RKO (cell line): ENCODE measurements at regions not wholly inside any gene's neighbourhood (a gene's known extent, or its start where the extent isn't known, plus 50 kb on each side); places are given as distances from the start of the nearest gene placed in this dataset.

Source experiments
- DNase-seq: peaks from one replicate; pipeline ENCODE4 v3.0.0-alpha.2; 2016; ENCODE audit warnings: low spot score

- DNase-seq = no peak
Measured at GRCh38 chr5:56512313-56512996, 279.3 kb upstream of the ANKRD55 start.

- DNase-seq = no peak
Measured at GRCh38 chr5:56511326-56511841, 278.3 kb upstream of the ANKRD55 start.

- DNase-seq = no peak
Measured at GRCh38 chr5:56508249-56508648, 275.1 kb upstream of the ANKRD55 start.

- DNase-seq = no peak
Measured at GRCh38 chr5:56507351-56507930, 274.3 kb upstream of the ANKRD55 start.

- no peak for DNase-seq
Measured at GRCh38 chr5:56506211-56506965, 273.3 kb upstream of the ANKRD55 start.

- DNase-seq = no peak
Measured at GRCh38 chr5:56503929-56504328, 270.8 kb upstream of the ANKRD55 start.

GRCh38 chr5:56501781-56502557, 268.8 kb upstream of the ANKRD55 start:
- no peak for DNase-seq

GRCh38 chr5:56499901-56500300, 266.8 kb upstream of the ANKRD55 start:
- DNase-seq = no peak

GRCh38 chr5:56499491-56499890, 266.4 kb upstream of the ANKRD55 start:
- DNase-seq = no peak

GRCh38 chr5:56498759-56499395, 265.7 kb upstream of the ANKRD55 start:
- DNase-seq = no peak

GRCh38 chr5:56496581-56497063, 263.5 kb upstream of the ANKRD55 start:
- no peak for DNase-seq

- no peak for DNase-seq
Measured at GRCh38 chr5:56494300-56494731, 261.2 kb upstream of the ANKRD55 start.

- no peak for DNase-seq
Measured at GRCh38 chr5:56493766-56494165, 260.6 kb upstream of the ANKRD55 start.

GRCh38 chr5:56493308-56493707, 260.2 kb upstream of the ANKRD55 start:
- DNase-seq = no peak

- no peak for DNase-seq
Measured at GRCh38 chr5:56492812-56493211, 259.7 kb upstream of the ANKRD55 start.

GRCh38 chr5:56490971-56491468, 257.9 kb upstream of the ANKRD55 start:
- DNase-seq = no peak

- no peak for DNase-seq
Measured at GRCh38 chr5:56489272-56489671, 256.1 kb upstream of the ANKRD55 start.

- no peak for DNase-seq
Measured at GRCh38 chr5:56487528-56488115, 254.5 kb upstream of the ANKRD55 start.

- no peak for DNase-seq
Measured at GRCh38 chr5:56482363-56482762, 249.2 kb upstream of the ANKRD55 start.

GRCh38 chr5:56481428-56482357, 248.6 kb upstream of the ANKRD55 start:
- peak; percentile 42 for DNase-seq
